HG03432 (cell line): ENCODE measurements at regions not wholly inside any gene's neighbourhood (a gene's known extent, or its start where the extent isn't known, plus 50 kb on each side); places are given as distances from the start of the nearest gene placed in this dataset.

ENCODE experiments used
- ATAC-seq: cut with Tn5 transposase; IDR thresholded peaks from one replicate; pipeline ENCODE4 v1.9.1; 2021; ENCODE audit warnings: mild to moderate bottlenecking, moderate library complexity; ENCODE audit not compliant: unreplicated experiment

- ATAC-seq: no peak
Observed at GRCh38 chr2:43057742-43058725, 168.4 kb downstream of the ZFP36L2 start.

- ATAC-seq: no peak
Observed at GRCh38 chr2:43057026-43057741, 169.2 kb downstream of the ZFP36L2 start.

GRCh38 chr2:43055985-43056384, 170.4 kb downstream of the ZFP36L2 start:
- no peak for ATAC-seq

- ATAC-seq: no peak
Observed at GRCh38 chr2:43055086-43055912, 171.1 kb downstream of the ZFP36L2 start.

GRCh38 chr2:43054367-43054766, 172.0 kb downstream of the ZFP36L2 start:
- no peak for ATAC-seq

DNA sequence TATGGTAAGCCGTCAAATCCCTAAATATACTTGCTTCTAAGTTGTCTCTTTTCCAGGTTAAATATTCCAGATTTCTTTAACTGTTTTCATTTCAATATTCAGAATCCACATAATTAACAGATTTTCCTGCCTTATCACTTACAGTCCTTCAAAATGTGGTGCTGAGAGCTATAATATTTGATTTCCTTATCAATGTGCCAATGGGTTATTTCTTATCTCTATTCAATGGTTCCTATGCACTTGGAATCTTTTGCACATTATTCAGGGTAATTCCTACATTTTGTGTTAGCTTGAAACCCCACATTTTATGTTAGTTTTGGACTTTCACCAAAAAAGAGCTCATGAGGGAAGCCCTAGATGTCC, 173.5 kb downstream of the ZFP36L2 start:
- no peak for ATAC-seq

DNA sequence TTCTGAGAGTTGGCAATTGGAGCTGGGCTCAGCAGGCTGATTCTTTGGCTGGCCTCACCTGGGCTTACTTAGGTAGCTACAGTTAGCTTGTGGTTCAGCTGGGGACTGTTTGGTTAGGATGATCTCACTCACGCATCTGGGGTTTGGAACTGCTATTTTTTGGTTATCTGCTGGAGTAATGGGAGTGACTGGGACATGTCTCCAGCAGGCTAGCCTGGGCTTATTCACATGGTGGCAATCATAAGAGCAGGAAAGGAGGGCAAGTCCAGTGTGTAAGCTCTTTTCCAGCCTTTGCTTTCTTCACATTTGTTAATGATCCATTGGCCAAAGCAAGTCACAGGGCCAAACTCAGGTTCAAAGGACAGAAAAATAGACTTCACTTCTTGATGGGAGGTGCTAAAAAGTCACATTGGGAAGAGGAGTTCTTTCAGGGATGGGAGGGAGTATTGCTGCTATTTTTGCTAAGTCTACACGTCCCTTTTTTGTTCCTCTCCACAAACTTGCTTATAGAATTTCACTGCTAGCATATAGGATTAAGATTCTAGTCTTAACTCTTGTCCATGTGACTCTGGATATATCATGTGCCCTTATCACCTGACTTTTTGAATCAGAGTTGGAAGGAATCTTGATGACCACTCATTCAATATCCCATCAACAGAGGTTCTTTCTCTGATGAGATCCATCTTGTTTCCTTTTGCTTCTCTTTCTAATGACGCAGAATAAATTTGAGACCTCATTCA, 174.0 kb downstream of the ZFP36L2 start:
- no peak for ATAC-seq

GRCh38 chr2:43051338-43051737, 175.1 kb downstream of the ZFP36L2 start:
- ATAC-seq: no peak

DNA sequence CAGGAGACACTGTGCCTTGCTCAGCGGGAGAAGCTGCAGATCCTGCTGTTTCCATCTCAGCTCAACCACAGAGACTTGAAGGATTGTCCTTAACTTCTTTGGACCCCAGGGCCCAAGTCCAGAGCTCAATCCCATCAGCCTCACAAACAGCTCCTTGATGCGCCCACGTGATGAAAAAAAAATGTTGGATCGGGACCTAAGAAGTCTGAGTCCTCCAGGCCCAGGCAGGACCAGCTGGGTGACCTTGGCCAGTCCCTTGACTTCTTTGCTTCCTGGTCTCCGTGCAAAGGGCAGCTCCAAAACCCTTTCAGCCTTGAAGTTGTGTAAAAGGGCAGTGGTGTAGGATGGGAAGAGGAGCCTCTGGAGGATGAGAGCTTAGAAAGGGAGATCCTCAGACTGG, 175.5 kb downstream of the ZFP36L2 start:
- no peak for ATAC-seq

DNA sequence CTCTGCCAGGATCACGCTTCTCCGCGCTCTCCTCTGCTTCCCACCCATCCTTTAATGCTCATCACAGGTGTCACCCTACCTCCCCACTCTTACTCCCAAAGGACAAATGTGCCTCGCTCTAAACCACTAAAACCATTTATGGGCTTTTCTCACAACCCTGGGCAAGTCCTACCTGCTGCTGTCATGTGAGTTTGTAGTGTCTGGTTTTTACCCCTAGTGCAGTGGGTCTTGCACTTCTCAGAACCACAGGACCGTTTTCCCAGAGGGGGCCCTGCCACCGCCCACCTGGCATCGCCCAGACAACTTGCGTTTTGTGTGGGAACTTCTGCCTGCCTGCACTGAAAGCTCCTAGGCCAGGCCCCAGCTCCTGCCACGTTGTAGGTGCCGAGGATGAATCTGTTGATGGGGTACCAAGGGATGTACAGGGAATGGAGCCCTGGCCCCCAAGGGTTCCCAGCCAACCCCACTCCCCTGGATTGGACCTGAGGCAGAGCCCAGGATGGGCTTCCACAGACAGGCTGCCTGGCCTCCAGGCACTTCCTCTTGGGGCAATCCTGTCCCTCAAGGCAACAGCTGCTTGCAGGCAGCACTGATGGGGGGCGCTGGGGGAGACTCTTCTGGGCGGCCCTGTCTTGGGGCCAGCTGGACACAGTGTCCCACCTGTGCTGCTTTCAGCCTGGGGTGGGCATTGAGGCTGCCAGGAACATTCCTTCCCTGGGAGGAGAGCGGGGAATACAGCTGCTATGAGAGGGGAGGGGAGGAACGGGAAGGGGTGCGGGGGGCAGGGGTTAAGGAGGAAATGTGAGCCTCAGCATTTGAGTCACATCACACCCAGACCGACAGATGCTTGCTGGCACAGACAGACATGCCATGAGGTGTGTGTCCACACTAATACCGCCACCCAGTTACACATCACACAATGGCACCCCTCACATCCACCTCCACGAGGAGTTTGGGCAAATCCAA, 176.3 kb downstream of the ZFP36L2 start:
- ATAC-seq: no peak

- ATAC-seq: no peak
Observed at GRCh38 chr2:43047187-43047780, 179.1 kb downstream of the ZFP36L2 start.

GRCh38 chr2:43045866-43046265, 180.5 kb downstream of the ZFP36L2 start:
- ATAC-seq: no peak

DNA sequence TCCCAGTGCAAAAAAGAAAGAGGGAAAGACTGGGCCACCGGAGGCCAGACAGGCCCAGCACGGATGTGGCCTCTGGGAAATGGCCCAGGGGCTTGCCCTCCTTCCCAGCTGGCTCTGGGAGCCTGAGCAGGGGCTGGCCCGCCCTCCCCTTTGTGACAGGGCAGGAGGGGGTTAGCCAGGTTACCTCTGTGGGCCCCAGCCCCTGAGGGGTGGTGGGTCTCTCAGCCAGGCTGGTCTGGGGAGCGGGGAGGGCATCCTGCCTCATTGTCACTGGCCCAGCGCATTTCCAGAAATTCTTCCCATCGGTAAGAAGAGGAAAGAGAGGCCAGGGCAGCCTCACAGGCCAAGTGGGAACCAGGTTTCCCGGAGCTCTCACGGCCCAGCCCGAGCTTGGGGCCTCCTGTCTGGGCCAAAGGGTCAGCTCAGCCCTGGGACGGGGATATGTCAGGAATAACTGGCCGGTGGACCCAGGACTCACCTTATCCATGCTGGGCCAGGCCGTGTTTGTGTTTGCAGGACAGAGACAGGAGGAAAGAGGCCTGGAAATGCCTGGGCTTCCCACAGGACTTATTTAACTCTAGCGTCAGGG, 182.2 kb downstream of the ZFP36L2 start:
- no peak for ATAC-seq

DNA sequence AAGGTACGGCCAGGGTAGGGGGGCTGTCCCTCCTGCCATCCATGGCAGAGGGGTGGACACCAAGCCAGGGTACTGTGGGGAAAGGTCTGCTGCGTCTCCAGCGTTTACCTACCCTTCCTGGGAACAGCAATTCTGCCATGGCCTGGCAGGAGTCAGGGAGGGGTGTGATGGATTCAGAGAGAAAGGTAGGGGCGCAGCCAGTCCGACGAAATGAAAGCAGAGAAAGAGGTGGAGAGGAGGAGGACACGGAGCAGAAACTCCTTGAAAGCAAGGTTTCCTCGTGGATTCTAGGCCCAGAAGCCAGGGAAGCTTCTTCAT, 182.9 kb downstream of the ZFP36L2 start:
- ATAC-seq: no peak

GRCh38 chr2:43041661-43042360, 184.6 kb downstream of the ZFP36L2 start:
- no peak for ATAC-seq

DNA sequence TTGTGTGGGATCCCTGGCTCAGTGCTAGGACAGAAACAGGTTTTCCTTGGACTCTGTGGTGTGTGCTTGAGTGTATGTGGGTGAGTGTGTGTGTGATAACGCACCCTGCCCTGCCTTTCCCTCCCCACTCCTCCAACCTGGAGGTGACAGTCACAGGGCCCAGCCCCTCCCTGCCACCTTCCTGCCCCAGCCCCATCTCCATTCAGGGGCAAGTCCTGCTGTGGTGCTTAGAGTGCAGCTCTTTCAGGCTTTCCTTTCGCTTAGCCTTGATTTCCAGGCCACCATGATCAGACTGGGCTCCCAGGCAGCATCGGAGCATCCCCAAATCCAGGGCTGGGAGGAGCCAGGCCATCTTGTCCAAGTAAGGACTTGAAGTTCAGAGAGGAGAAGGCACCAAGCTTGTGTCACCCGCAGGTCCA, 185.2 kb downstream of the ZFP36L2 start:
- no peak for ATAC-seq

DNA sequence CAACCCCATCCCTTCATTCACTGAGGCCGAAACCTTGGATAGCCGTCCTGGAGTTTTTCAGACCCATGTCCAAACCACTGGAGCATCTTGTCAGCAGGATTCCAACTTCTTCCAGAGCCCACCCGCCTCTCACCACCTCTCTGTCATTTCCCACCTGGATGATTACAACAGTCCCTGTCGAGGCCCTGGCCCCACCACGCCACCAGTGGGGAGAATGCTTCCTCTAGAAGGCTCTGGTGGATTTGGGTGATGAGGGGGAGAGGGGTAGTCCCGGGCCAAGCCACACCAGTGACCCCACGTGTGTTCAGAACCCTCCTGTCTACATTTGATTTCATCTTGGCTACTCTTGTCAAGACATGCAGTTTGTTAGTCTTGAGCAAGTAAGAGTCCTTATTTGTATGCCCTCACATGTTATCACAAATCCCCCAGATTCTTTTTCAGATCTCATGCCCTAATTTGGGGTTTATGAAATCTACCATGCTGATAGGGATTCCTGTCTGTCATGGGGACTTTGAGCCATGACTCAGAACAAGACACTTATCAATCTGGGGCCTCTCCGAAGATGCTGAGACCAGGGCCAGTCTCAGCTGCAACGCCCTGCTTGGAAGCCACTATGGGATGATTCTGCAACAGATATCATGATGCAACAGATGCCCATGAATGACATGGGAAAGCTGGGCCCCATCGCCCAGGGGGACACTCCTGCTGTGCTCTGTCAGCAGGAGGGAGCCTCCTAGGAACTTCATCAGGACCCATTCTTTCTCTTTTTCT, 186.1 kb downstream of the ZFP36L2 start:
- ATAC-seq: no peak
